Endothelial cell of umbilical vein (primary cell): ENCODE measurements at regions not wholly inside any gene's neighbourhood (a gene's known extent, or its start where the extent isn't known, plus 50 kb on each side); places are given as distances from the start of the nearest gene placed in this dataset.

ENCODE experiments used
- BruUV-seq: library from RNA; stranded (reverse); fragments of 400-500 nt; replicated peaks from 2 replicates; lab custom pipeline; 2021; lab: Mats Ljungman, UMichigan
- CTCF ChIA-PET: fragments of 300-600, 350-600 bp; sonication (Branson Sonifier 250); formaldehyde crosslinking; loops from one replicate; lab custom pipeline; 2021; ENCODE audit warnings: antibody characterized with exemption, inconsistent platforms; lab: Charles Lee
- POLR2A ChIA-PET: fragments of 300-600, 350-600 bp; sonication (Branson Sonifier 250); formaldehyde crosslinking; loops from one replicate; lab custom pipeline; 2021; ENCODE audit warnings: antibody characterized with exemption, inconsistent platforms; lab: Charles Lee
- DNase-seq: peaks from one replicate; pipeline ENCODE4 v3.0.0-alpha.2; 2011; ENCODE audit warnings: low read depth, low spot score
- FAIRE-seq: peaks from 2 replicates; lab custom pipeline; 2011; peaks lifted over from hg19 to GRCh38; lab: Jason Lieb, UNC
- H2AFZ ChIP-seq: 2 replicates; pipeline ENCODE4 v1.6.0; 2012; ENCODE audit warnings: low read depth, low read length, control low read depth, inconsistent platforms
- H3K27ac ChIP-seq: 2 replicates; pipeline ENCODE4 v1.5.1; 2011; ENCODE audit warnings: low read depth, mild to moderate bottlenecking, control low read depth, low read length, moderate library complexity; ENCODE audit not compliant: insufficient read depth
- H3K27me3 ChIP-seq, 2 experiments: 2 replicates each; pipeline versions ENCODE4 v1.6.0 to v1.6.1; 2011; ENCODE audit warnings: low read length in 2 of 2, mixed read lengths in 1 of 2; ENCODE audit not compliant: control insufficient read depth in 2 of 2, insufficient read depth in 2 of 2
- H3K36me3 ChIP-seq, 2 experiments: 2 replicates in 1 of 2; 3 replicates in 1 of 2; pipeline ENCODE4 v1.5.1; 2011; ENCODE audit warnings: low read length in 2 of 2, mild to moderate bottlenecking in 1 of 2, moderate library complexity in 1 of 2; ENCODE audit not compliant: control insufficient read depth in 2 of 2, insufficient read depth in 2 of 2; ENCODE audit errors: extremely low read depth in 1 of 2
- H3K4me1 ChIP-seq: 3 replicates; pipeline ENCODE4 v1.5.1; 2011; ENCODE audit warnings: mild to moderate bottlenecking, low read length; ENCODE audit not compliant: control insufficient read depth, insufficient read depth; ENCODE audit errors: extremely low read depth
- H3K4me2 ChIP-seq: 2 replicates; pipeline ENCODE4 v1.6.1; 2011; ENCODE audit warnings: low read length, control low read depth, mixed read lengths; ENCODE audit not compliant: insufficient read depth
- H3K4me3 ChIP-seq, 3 experiments: fragments of 200-600 bp in 1 of 3; sonication (generic), shearing (Covaris generic) in 1 of 3; replicated peaks in 1 of 3; 2 replicates each; pipeline ENCODE4 v1.5.1; 2011 to 2016; ENCODE audit warnings: control low read depth in 3 of 3, low read length in 3 of 3, mild to moderate bottlenecking in 2 of 3, inconsistent platforms in 1 of 3, low read depth in 1 of 3, moderate library complexity in 1 of 3; ENCODE audit not compliant: insufficient read depth in 1 of 3
- H3K79me2 ChIP-seq: 2 replicates; pipeline ENCODE4 v1.6.0; 2012; ENCODE audit warnings: low read length, inconsistent platforms; ENCODE audit not compliant: control insufficient read depth, insufficient read depth
- H3K9ac ChIP-seq: replicated peaks from 2 replicates; pipeline ENCODE3; 2011; ENCODE audit warnings: low read length, control low read depth; ENCODE audit not compliant: insufficient read depth; ENCODE audit errors: extremely low read depth
- H3K9me1 ChIP-seq: replicated peaks from 3 replicates; pipeline ENCODE4 v1.6.0; 2011; ENCODE audit warnings: mild to moderate bottlenecking, low read length; ENCODE audit not compliant: control insufficient read depth, insufficient read depth; ENCODE audit errors: extremely low read depth
- H3K9me3 ChIP-seq: replicated peaks from 2 replicates; pipeline ENCODE4 v1.5.1; 2012; ENCODE audit warnings: low read length, inconsistent platforms; ENCODE audit not compliant: control insufficient read depth, insufficient read depth
- H4K20me1 ChIP-seq: replicated peaks from 2 replicates; pipeline ENCODE3; 2011; ENCODE audit warnings: mild to moderate bottlenecking, low read length; ENCODE audit not compliant: control insufficient read depth, insufficient read depth; ENCODE audit errors: extremely low read depth
- EZH2 ChIP-seq: IDR thresholded peaks from 2 replicates; pipeline ENCODE4 v1.6.1; 2012; ENCODE audit warnings: borderline replicate concordance, low read depth, mild to moderate bottlenecking, moderate library complexity, low read length, inconsistent platforms; ENCODE audit not compliant: severe bottlenecking
- FOS ChIP-seq: IDR thresholded peaks from 2 replicates; pipeline ENCODE4 v1.6.1; 2011; ENCODE audit warnings: mild to moderate bottlenecking, low read length, moderate library complexity, borderline replicate concordance; ENCODE audit not compliant: insufficient read depth
- GATA2 ChIP-seq: IDR thresholded peaks from 2 replicates; pipeline ENCODE4 v1.7.0; 2011; ENCODE audit warnings: low read depth, mild to moderate bottlenecking, moderate library complexity, mixed read lengths, low read length; ENCODE audit not compliant: insufficient read length, insufficient read depth
- JUN ChIP-seq: IDR thresholded peaks from 2 replicates; pipeline ENCODE4 v1.6.1; 2011; ENCODE audit warnings: borderline replicate concordance, low read depth; ENCODE audit not compliant: insufficient read length, insufficient read depth
- MYC ChIP-seq: IDR thresholded peaks from one replicate; pipeline ENCODE4 v1.6.1; 2011; ENCODE audit warnings: mild to moderate bottlenecking, low read depth, low read length
- POLR2A ChIP-seq: IDR thresholded peaks from 2 replicates; pipeline ENCODE4 v1.6.1; 2012; ENCODE audit warnings: low read depth, mild to moderate bottlenecking, control low read depth, low read length
- POLR2AphosphoS5 ChIP-seq: IDR thresholded peaks from 2 replicates; pipeline ENCODE4 v1.6.1; 2012; ENCODE audit warnings: low read depth, mild to moderate bottlenecking, control low read depth, low read length, moderate library complexity; ENCODE audit not compliant: insufficient read depth
- dilution Hi-C: fragments of 300-500 bp; cut with MboI; formaldehyde crosslinking; loops from one replicate; pipeline ENCODE4 v1.15.0; 2019; ENCODE audit warnings: low sequenced_read_pairs; ENCODE audit not compliant: extremely low pct_ligation_motif_present
- intact Hi-C: fragments of 100-400 bp; cut with micrococcal nuclease; formaldehyde crosslinking; loops from one replicate; pipeline ENCODE4 v1.10.0; 2022
- TF ChIP-seq, protein P1 (sequence below), 2 donors: IDR thresholded peaks; 1 replicate in 1 of 2; 2 replicates in 1 of 2; pipeline ENCODE4 v1.5.1; 2011; ENCODE audit warnings: low read length in 2 of 2, mild to moderate bottlenecking in 2 of 2, moderate library complexity in 2 of 2, control low read depth in 1 of 2, inconsistent platforms in 1 of 2, low read depth in 1 of 2; ENCODE audit not compliant: insufficient read depth in 1 of 2; ENCODE audit errors: extremely low read depth in 1 of 2
- TF ChIP-seq, protein P2 (sequence below): IDR thresholded peaks from 2 replicates; pipeline ENCODE4 v1.6.1; 2011; ENCODE audit not compliant: insufficient read depth, insufficient read length

DNA sequence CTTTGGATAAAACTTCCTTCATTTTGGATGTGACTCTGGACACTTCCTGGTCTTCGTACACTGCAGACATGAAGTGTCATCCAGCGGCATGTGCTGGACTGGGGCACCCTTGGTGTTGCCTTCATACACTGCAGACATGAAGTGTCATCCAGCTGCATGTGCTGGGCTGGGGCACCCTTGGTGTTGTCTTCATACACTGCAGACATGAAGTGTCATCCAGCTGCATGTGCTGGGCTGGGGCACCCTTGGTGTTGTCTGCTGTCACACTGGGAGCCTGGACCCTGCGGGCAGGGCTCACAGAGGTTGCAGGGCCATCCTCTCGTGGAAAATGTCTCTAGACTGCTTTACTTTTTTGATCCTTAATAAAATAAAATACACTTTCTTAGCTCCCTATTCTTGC is 771.4 kb downstream of the BRD1 start:
- H3K9me3 ChIP-seq = no peaks in the 10 kb centered on the region
- no peak for TF ChIP-seq GATA2
- no peak for TF ChIP-seq EZH2
- TF ChIP-seq POLR2A = no peak
- TF ChIP-seq POLR2AphosphoS5 = no peak
- no peak for TF ChIP-seq MYC
- TF ChIP-seq, protein P1, sequence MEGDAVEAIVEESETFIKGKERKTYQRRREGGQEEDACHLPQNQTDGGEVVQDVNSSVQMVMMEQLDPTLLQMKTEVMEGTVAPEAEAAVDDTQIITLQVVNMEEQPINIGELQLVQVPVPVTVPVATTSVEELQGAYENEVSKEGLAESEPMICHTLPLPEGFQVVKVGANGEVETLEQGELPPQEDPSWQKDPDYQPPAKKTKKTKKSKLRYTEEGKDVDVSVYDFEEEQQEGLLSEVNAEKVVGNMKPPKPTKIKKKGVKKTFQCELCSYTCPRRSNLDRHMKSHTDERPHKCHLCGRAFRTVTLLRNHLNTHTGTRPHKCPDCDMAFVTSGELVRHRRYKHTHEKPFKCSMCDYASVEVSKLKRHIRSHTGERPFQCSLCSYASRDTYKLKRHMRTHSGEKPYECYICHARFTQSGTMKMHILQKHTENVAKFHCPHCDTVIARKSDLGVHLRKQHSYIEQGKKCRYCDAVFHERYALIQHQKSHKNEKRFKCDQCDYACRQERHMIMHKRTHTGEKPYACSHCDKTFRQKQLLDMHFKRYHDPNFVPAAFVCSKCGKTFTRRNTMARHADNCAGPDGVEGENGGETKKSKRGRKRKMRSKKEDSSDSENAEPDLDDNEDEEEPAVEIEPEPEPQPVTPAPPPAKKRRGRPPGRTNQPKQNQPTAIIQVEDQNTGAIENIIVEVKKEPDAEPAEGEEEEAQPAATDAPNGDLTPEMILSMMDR (IDR thresholded peaks at IDR 0.05; ENCODE audit: extremely low read depth in 1 of 2, insufficient read depth in 1 of 2, low read depth in 1 of 2, low read length in 2 of 2) = no peak
- TF ChIP-seq, protein P2, sequence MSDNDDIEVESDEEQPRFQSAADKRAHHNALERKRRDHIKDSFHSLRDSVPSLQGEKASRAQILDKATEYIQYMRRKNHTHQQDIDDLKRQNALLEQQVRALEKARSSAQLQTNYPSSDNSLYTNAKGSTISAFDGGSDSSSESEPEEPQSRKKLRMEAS = no peak
- TF ChIP-seq JUN = no peak
- TF ChIP-seq FOS = no peak
- FAIRE-seq (no peak), DNase-seq (no peak)
- no peaks in the 10 kb centered on the region for H3K79me2 ChIP-seq
- CTCF ChIA-PET = no interaction called here
- no peak overlapping the region for H2AFZ ChIP-seq
- H3K4me2 ChIP-seq = no peak overlapping the region
- no peaks in the 10 kb centered on the region for H3K9me1 ChIP-seq
- H3K36me3 ChIP-seq = no peaks in the 10 kb centered on the region
- POLR2A ChIA-PET = no interaction called here
- H4K20me1 ChIP-seq = no peaks in the 10 kb centered on the region
- H3K27ac ChIP-seq = no peak overlapping the region
- H3K4me3 ChIP-seq = no peak overlapping the region
- H3K27me3 ChIP-seq = no peaks in the 10 kb centered on the region
- intact Hi-C loops (no loop called here), dilution Hi-C loops (no loop called here)
- no TSS peak for BruUV-seq
- no peaks in the 10 kb centered on the region for H3K4me1 ChIP-seq
- no peak overlapping the region for H3K9ac ChIP-seq
